GM13977 (cell line): ENCODE measurements at regions not wholly inside any gene's neighbourhood (a gene's known extent, or its start where the extent isn't known, plus 50 kb on each side); places are given as distances from the start of the nearest gene placed in this dataset.

Experiments
- DNase-seq: peaks from one replicate; pipeline ENCODE4 v3.0.0; 2012; ENCODE audit warnings: low spot score
- in situ Hi-C: fragments of 300-500 bp; cut with MboI; formaldehyde crosslinking; loops from one replicate; pipeline ENCODE4 v1.12.0; 2022; ENCODE audit warnings: low sequenced_read_pairs, low pct_unique_long_range_greater_than_20kb, mixed read lengths, inconsistent platforms; ENCODE audit not compliant: unreplicated experiment
- TF ChIP-seq, protein P1 (sequence below): IDR thresholded peaks from 2 replicates; pipeline ENCODE4 v1.5.1; 2012; ENCODE audit warnings: mild to moderate bottlenecking, control low read depth; ENCODE audit not compliant: insufficient read depth; ENCODE audit errors: extremely low read depth, missing control alignments

DNA sequence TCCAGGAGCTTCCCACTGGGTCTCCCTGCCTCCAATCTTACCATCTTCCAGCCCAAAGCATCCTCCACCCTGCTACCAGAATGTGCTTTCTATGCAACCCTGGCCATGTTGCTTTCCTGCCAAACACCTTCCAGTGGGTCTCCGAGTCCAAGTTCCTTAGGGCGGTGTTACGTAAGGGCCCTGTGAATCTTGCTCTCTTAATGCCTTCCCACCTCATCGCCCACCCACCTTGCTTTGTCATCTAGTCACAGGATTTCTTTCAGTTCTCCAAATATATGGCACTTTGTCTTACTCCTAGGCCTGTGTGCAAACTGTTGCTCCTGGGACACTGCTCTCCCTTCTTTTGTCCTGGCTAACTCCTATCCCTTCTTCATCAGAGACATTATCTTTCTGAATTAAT lies 344.5 kb downstream of the RPS24 start:
- in situ Hi-C loops, result no loop called here
- TF ChIP-seq, protein P1, sequence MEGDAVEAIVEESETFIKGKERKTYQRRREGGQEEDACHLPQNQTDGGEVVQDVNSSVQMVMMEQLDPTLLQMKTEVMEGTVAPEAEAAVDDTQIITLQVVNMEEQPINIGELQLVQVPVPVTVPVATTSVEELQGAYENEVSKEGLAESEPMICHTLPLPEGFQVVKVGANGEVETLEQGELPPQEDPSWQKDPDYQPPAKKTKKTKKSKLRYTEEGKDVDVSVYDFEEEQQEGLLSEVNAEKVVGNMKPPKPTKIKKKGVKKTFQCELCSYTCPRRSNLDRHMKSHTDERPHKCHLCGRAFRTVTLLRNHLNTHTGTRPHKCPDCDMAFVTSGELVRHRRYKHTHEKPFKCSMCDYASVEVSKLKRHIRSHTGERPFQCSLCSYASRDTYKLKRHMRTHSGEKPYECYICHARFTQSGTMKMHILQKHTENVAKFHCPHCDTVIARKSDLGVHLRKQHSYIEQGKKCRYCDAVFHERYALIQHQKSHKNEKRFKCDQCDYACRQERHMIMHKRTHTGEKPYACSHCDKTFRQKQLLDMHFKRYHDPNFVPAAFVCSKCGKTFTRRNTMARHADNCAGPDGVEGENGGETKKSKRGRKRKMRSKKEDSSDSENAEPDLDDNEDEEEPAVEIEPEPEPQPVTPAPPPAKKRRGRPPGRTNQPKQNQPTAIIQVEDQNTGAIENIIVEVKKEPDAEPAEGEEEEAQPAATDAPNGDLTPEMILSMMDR, result no peak
- no peak for DNase-seq

DNA sequence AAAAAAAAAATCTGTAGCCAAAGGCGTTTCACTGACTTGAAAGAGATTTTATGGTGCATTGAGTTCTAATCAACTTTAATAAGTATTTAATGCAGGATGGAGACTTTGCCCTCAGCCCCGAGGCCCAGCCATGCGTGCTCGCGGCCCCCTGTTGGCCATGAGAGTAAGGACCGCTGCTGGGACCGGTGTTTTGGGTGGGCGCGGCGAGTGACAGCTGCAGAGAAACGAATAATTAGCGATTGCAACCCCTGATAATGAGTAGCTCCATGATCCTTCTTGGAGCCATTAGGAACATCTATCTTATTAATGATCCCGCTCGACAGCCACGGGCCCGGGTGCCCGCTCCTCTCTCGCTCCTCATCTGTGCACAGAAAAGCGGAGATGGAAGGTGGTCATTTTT lies 347.4 kb downstream of the RPS24 start:
- in situ Hi-C loops, result no loop called here
- TF ChIP-seq, protein P1, result no peak
- DNase-seq, result no peak

DNA sequence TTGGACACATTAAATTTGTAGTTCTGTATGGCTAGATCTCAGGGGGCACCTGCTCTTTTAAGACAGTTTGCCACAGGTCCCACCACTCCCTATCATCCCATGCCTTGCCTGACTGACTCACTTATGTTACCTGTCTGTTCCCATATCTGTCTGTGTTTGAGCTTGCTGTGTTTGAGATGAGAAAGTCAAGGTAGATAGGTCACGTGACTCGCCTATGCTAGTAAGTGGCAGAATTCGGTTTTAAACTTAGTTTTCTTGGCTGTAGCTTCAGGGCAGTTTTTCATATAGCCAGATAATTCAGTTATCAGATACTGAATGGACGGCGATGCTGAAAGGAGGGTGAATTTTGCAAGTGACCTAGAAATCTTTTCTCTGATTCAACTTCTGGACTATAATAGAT lies 348.4 kb downstream of the RPS24 start:
- no peak for DNase-seq
- TF ChIP-seq, protein P1, result no peak
- in situ Hi-C loops, result no loop called here

DNA sequence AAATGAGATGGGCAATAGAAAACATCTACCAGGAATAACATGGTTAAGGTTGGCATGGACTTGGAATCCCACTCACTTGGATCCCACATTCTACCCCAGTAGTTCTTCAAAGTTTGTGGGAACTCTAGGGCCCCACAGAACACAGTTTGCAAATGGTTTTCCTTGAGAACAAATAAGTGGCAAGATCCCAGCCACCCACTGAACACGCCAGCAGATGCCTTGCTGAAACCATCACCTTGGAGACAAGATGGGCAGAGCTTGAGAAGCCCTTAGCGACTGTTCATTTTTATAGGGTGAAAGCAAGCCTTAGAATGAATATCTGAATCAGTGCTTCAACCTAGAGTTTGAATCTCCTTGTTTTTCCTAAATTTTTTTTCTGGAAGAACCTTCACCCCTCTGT lies 349.1 kb downstream of the RPS24 start:
- DNase-seq, result no peak
- in situ Hi-C loops, result no loop called here
- TF ChIP-seq, protein P1, result no peak

DNA sequence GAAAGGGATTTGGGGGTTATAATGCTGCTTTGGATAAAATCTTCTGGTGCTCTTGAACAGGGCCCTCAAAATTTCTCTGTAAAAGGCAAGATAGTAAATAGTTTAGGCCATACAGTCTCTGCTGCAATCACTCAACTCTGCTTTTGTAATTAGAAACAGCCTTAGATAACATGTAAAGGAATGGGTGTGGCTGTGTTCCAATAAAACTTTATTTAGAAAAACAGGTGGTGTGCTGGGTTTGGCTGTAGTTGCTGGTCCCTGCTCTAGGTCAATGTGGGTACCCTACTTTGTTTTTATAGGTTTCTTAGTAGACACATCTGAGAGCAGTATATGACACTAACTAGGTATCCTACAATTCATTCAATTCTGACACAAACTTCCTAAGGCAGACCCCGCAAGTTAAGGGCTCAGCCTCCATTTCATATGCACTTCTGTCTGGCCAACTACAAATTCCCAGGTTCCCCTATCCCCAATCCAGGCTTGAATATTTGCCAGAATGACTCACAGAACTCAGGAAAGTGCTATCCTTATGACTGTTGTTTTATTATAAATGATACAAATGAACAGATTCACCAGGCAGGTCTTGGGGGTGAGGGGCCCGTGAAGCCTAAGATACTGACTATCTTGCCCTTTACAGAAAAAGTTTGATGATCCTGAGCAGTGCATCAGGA lies 349.9 kb downstream of the RPS24 start:
- TF ChIP-seq, protein P1, result no peak
- DNase-seq, result no peak
- in situ Hi-C loops, result no loop called here

DNA sequence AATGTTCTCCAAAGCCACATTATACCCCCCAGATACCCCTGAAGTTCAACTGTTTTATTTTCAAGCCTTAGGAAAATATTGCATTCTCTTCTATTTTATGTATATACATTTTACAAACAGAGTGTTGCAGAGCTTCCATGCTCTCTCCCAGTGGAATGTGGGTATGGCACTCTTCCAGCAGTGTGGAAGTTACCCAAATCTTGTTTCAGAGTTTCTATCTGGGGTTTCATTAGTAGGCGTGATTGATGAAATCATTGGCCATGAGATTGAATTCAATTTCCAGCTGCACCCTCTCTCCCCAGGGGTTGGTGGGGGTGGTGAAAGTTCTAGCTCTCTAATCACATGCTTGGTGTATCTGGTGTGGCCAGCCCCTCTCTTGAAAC lies 350.4 kb downstream of the RPS24 start:
- no peak for DNase-seq
- in situ Hi-C loops, result no loop called here
- TF ChIP-seq, protein P1, result no peak
